ENCODE measurements at regions not wholly inside any gene's neighbourhood (a gene's known extent, or its start where the extent isn't known, plus 50 kb on each side); places are given as distances from the start of the nearest gene placed in this dataset.

DNA sequence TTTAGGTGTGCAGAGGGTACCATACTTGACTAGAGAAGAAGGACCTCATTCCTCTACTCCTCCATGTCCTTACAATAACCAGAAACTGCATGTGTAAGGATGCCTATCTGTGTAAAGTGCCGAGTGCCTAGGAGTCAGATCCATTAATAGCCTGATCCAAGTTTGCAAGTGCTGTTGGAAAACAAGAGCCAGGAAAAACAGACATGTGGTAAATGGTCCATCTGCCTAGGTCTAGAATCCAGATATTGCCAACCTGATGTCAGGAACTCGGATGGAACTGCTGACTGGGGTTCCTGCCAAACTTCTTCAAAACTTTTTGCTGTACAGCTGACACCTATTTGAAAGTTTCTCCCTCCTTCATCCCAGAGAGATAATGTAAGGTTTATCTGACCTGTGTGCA, 239.4 kb upstream of the CAMK1G start:
- no peak overlapping the region for H2AFZ ChIP-seq (ENCODE audit: low read depth, low read length)
- 79% methylated on average over 2 of the region's 2 CpGs for WGBS
- DNase-seq: no peak

DNA sequence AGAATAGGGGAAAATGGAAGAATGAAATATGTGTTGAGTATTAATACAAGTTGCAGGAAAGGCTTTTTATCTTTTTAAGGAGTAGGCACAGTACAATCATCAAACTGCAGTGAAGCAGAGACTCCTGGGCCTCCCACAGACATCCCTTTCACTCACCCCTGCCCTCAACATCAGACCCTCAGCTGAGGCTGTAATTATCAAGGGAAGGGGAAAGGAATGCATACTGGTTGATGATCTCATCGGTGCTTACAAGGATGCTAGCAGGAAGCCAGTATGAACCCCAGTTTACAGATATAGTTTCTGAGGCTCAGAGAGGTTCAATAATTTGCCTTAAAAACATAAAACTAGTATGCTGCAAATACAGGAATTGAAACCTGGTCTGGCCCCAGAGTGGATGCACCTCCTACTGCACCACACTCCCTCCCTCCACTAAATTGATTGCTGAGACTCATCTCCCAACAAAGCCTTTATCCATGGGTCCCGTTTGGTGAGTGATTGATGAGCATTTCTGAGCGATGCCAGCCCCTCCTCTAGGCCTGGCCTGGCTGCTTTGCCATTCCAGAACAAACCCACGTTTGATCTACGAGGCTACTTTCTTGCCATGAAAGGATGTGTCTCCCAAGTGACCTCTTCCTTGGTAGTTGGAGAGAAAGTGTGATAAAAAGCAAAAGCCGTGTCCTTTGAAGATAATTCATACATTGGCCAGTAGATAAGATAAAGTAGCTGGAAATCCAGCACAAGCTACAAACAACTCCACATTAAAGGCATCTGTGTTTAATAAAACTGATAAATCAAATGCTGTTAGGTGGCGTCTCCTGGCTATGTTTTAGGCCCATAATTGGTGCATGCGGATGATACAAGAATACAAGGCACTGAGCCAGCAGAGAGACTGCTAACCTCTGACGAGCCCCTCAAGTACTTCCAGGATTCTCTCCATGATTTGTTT, 233.9 kb upstream of the CAMK1G start:
- H3K79me1 ChIP-seq (replicated peaks; ENCODE audit: low read length, poor library complexity, severe bottlenecking): no peaks in the 10 kb centered on the region
- no peak overlapping the region for H2BK5ac ChIP-seq (ENCODE audit: low read depth, low read length, poor library complexity, severe bottlenecking)
- no peak overlapping the region for H3K14ac ChIP-seq (ENCODE audit: low read length in 2 of 2)
- no peak overlapping the region for H3K4ac ChIP-seq (ENCODE audit: low read depth in 1 of 2, low read length in 2 of 2)
- peak; percentile 18 for DNase-seq
- WGBS: 50% methylated on average over 7 of the region's 9 CpGs
- peaks cover 4% of the 10 kb centered on the region for H3K4me1 ChIP-seq (ENCODE audit: control insufficient read depth, insufficient read depth, low read depth, low read length)
- peak overlapping the region in 1 of 2 experiments; percentile 9 for H3K4me3 ChIP-seq (ENCODE audit: insufficient read depth in 1 of 2, low read depth in 1 of 2, low read length in 2 of 2)
- H3K23ac ChIP-seq (ENCODE audit: low read length in 2 of 2): no peak overlapping the region
- no peak overlapping the region for H2BK15ac ChIP-seq (ENCODE audit: low read depth, poor library complexity, severe bottlenecking)
- H3K27ac ChIP-seq (ENCODE audit: low read length, poor library complexity, severe bottlenecking): peak overlapping the region; percentile 49
- H3K27me3 ChIP-seq (ENCODE audit: control insufficient read depth in 1 of 2, insufficient read depth in 1 of 2, low read length in 2 of 2): no peaks in the 10 kb centered on the region
- H4K91ac ChIP-seq (ENCODE audit: low read length): no peak overlapping the region
- H3K9ac ChIP-seq (ENCODE audit: low read length): no peak overlapping the region
- H3K18ac ChIP-seq (ENCODE audit: low read depth in 1 of 2, low read length in 2 of 2): no peak overlapping the region
- no peaks in the 10 kb centered on the region for H3K36me3 ChIP-seq (ENCODE audit: control insufficient read depth in 1 of 2, insufficient read depth in 2 of 2, low read depth in 1 of 2, low read length in 2 of 2)
- H2BK12ac ChIP-seq (ENCODE audit: low read length in 2 of 2): no peak overlapping the region
- no peaks in the 10 kb centered on the region for H3K9me3 ChIP-seq (ENCODE audit: control insufficient read depth, low read length)
- H4K8ac ChIP-seq (ENCODE audit: low read length): no peak overlapping the region
- no peak overlapping the region for H3K4me2 ChIP-seq (ENCODE audit: low read length, poor library complexity, severe bottlenecking)
- no peak overlapping the region for H2BK120ac ChIP-seq (ENCODE audit: low read depth, low read length)
- H2AFZ ChIP-seq (ENCODE audit: low read depth, low read length): no peak overlapping the region
- peak overlapping the region; percentile 89 for H2AK5ac ChIP-seq (ENCODE audit: low read length, severe bottlenecking)

More for the DNA sequence above, 239.4 kb upstream of the CAMK1G start:
- Histone ChIP-seq H3K4me2 (ENCODE audit: low read length, poor library complexity, severe bottlenecking) (no peak overlapping the region), H2BK12ac (ENCODE audit: low read length in 2 of 2) (no peak overlapping the region), H3K4ac (ENCODE audit: low read depth in 1 of 2, low read length in 2 of 2) (no peak overlapping the region), H3K23ac (ENCODE audit: low read length in 2 of 2) (no peak overlapping the region), H2AK5ac (ENCODE audit: low read length, severe bottlenecking) (no peak overlapping the region), H2BK15ac (ENCODE audit: low read depth, poor library complexity, severe bottlenecking) (no peak overlapping the region), H3K27me3 (ENCODE audit: control insufficient read depth in 1 of 2, insufficient read depth in 1 of 2, low read length in 2 of 2) (no peaks in the 10 kb centered on the region), H3K4me3 (ENCODE audit: insufficient read depth in 1 of 2, low read depth in 1 of 2, low read length in 2 of 2) (no peak overlapping the region), H3K4me1 (ENCODE audit: control insufficient read depth, insufficient read depth, low read depth, low read length) (no peaks in the 10 kb centered on the region), H3K27ac (ENCODE audit: low read length, poor library complexity, severe bottlenecking) (no peak overlapping the region), H3K36me3 (ENCODE audit: control insufficient read depth in 1 of 2, insufficient read depth in 2 of 2, low read depth in 1 of 2, low read length in 2 of 2) (no peaks in the 10 kb centered on the region), H3K18ac (ENCODE audit: low read depth in 1 of 2, low read length in 2 of 2) (no peak overlapping the region), H3K79me1 (replicated peaks; ENCODE audit: low read length, poor library complexity, severe bottlenecking) (no peaks in the 10 kb centered on the region), H4K91ac (ENCODE audit: low read length) (no peak overlapping the region), H4K8ac (ENCODE audit: low read length) (no peak overlapping the region), H2BK5ac (ENCODE audit: low read depth, low read length, poor library complexity, severe bottlenecking) (no peak overlapping the region), H2BK120ac (ENCODE audit: low read depth, low read length) (no peak overlapping the region), H3K14ac (ENCODE audit: low read length in 2 of 2) (no peak overlapping the region), H3K9me3 (ENCODE audit: control insufficient read depth, low read length) (no peaks in the 10 kb centered on the region), H3K9ac (ENCODE audit: low read length) (no peak overlapping the region)

DNA sequence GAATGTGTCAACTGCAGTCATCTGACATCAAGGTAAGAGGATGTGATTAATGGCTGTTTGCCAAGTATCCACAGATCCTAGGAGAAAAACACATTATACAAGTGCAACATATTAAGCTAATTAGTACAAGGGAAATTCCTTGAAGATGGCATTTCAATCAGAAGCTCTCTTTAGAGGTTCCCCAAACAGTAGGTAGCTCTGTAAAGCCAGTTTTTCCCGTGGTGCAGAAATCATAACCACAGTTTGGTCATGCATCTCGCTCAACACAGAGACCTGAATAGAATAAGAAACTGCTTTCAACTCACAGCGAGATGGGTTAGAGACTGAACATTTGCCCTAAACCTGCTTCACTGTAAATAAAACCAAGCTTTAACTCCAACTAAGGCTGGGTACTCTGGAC, 230.5 kb upstream of the CAMK1G start:
- Histone ChIP-seq H2BK120ac (ENCODE audit: low read depth, low read length) (no peak overlapping the region), H3K9ac (ENCODE audit: low read length) (no peak overlapping the region), H3K4me3 (ENCODE audit: insufficient read depth in 1 of 2, low read depth in 1 of 2, low read length in 2 of 2) (no peak overlapping the region), H3K4ac (ENCODE audit: low read depth in 1 of 2, low read length in 2 of 2) (no peak overlapping the region), H3K4me1 (ENCODE audit: control insufficient read depth, insufficient read depth, low read depth, low read length) (peaks cover 4% of the 10 kb centered on the region), H3K9me3 (ENCODE audit: control insufficient read depth, low read length) (no peaks in the 10 kb centered on the region), H4K91ac (ENCODE audit: low read length) (no peak overlapping the region), H2BK15ac (ENCODE audit: low read depth, poor library complexity, severe bottlenecking) (no peak overlapping the region), H2BK5ac (ENCODE audit: low read depth, low read length, poor library complexity, severe bottlenecking) (no peak overlapping the region), H3K4me2 (ENCODE audit: low read length, poor library complexity, severe bottlenecking) (no peak overlapping the region), H3K79me1 (replicated peaks; ENCODE audit: low read length, poor library complexity, severe bottlenecking) (no peaks in the 10 kb centered on the region), H3K36me3 (ENCODE audit: control insufficient read depth in 1 of 2, insufficient read depth in 2 of 2, low read depth in 1 of 2, low read length in 2 of 2) (no peaks in the 10 kb centered on the region), H3K14ac (ENCODE audit: low read length in 2 of 2) (no peak overlapping the region), H3K27me3 (ENCODE audit: control insufficient read depth in 1 of 2, insufficient read depth in 1 of 2, low read length in 2 of 2) (no peaks in the 10 kb centered on the region), H3K27ac (ENCODE audit: low read length, poor library complexity, severe bottlenecking) (no peak overlapping the region), H2BK12ac (ENCODE audit: low read length in 2 of 2) (no peak overlapping the region), H3K18ac (ENCODE audit: low read depth in 1 of 2, low read length in 2 of 2) (no peak overlapping the region), H4K8ac (ENCODE audit: low read length) (no peak overlapping the region), H2AFZ (ENCODE audit: low read depth, low read length) (no peak overlapping the region), H3K23ac (ENCODE audit: low read length in 2 of 2) (no peak overlapping the region), H2AK5ac (ENCODE audit: low read length, severe bottlenecking) (no peak overlapping the region)
- no peak for DNase-seq
- 93% methylated on average over 2 of the region's 3 CpGs for WGBS

DNA sequence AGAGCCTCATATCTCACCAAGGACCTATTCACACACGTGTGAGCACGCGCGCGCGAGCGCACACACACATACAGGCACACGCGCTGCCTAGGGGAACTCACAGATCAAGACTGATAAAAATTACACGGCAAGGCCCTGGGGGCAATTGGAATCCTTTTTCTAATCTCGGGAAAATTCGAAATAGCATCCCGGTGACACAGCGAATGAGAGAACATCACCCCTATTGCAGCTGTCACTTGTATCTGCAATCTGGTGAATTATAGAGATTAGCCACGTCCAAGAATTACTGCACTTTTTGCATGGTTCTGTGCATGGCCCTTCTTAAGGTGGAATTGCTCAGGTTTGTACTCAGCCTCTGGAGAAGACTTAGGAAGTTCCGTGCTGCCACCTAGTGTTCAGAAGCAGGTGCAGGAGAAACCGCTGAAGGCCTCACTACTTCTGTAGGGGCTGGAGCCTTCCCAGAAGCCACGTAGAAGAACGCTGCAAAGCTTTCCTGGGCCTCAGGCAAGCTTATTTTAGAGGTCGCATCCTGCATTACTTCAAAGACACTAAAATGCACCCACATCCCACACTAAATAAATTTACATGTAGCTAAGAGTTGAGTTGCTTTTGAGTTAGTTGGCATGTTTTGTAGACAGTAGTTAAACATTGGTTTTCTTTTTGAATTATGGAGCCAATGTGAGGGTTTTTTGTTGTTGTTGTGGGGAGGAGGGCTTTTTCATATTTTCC, 229.2 kb upstream of the CAMK1G start:
- Histone ChIP-seq H3K18ac (ENCODE audit: low read depth in 1 of 2, low read length in 2 of 2) (no peak overlapping the region), H3K4me1 (ENCODE audit: control insufficient read depth, insufficient read depth, low read depth, low read length) (peaks cover 4% of the 10 kb centered on the region), H3K27ac (ENCODE audit: low read length, poor library complexity, severe bottlenecking) (no peak overlapping the region), H2AFZ (ENCODE audit: low read depth, low read length) (no peak overlapping the region), H2BK12ac (ENCODE audit: low read length in 2 of 2) (no peak overlapping the region), H3K27me3 (ENCODE audit: control insufficient read depth in 1 of 2, insufficient read depth in 1 of 2, low read length in 2 of 2) (no peaks in the 10 kb centered on the region), H3K79me1 (replicated peaks; ENCODE audit: low read length, poor library complexity, severe bottlenecking) (no peaks in the 10 kb centered on the region), H2AK5ac (ENCODE audit: low read length, severe bottlenecking) (no peak overlapping the region), H3K4ac (ENCODE audit: low read depth in 1 of 2, low read length in 2 of 2) (no peak overlapping the region), H3K4me2 (ENCODE audit: low read length, poor library complexity, severe bottlenecking) (no peak overlapping the region), H4K8ac (ENCODE audit: low read length) (no peak overlapping the region), H2BK5ac (ENCODE audit: low read depth, low read length, poor library complexity, severe bottlenecking) (no peak overlapping the region), H3K36me3 (ENCODE audit: control insufficient read depth in 1 of 2, insufficient read depth in 2 of 2, low read depth in 1 of 2, low read length in 2 of 2) (no peaks in the 10 kb centered on the region), H4K91ac (ENCODE audit: low read length) (no peak overlapping the region), H2BK15ac (ENCODE audit: low read depth, poor library complexity, severe bottlenecking) (no peak overlapping the region), H3K14ac (ENCODE audit: low read length in 2 of 2) (no peak overlapping the region), H3K9me3 (ENCODE audit: control insufficient read depth, low read length) (no peaks in the 10 kb centered on the region), H3K9ac (ENCODE audit: low read length) (peak overlapping the region; percentile 28), H2BK120ac (ENCODE audit: low read depth, low read length) (no peak overlapping the region), H3K4me3 (ENCODE audit: insufficient read depth in 1 of 2, low read depth in 1 of 2, low read length in 2 of 2) (no peak overlapping the region), H3K23ac (ENCODE audit: low read length in 2 of 2) (no peak overlapping the region)
- 64% methylated on average over 17 of the region's 20 CpGs for WGBS
- peak; percentile 83 for DNase-seq

All from mesenchymal stem cell (in vitro differentiated cells and primary cell).